Globus pallidus (tissue), 1 donor: ENCODE measurements at regions not wholly inside any gene's neighbourhood (a gene's known extent, or its start where the extent isn't known, plus 50 kb on each side); places are given as distances from the start of the nearest gene placed in this dataset.

Experiments used
- DNase-seq: peaks from one replicate; pipeline ENCODE4 v3.0.0-alpha.2; 2015; ENCODE audit warnings: low spot score

GRCh38 chr7:17130281-17131059 lies 168.0 kb upstream of the AHR start:
- DNase-seq = no peak

GRCh38 chr7:17131060-17131345 lies 167.4 kb upstream of the AHR start:
- no peak for DNase-seq

- no peak for DNase-seq
Observed at GRCh38 chr7:17131983-17132655, 166.3 kb upstream of the AHR start.

- no peak for DNase-seq
Observed at GRCh38 chr7:17132726-17133125, 165.7 kb upstream of the AHR start.

GRCh38 chr7:17133977-17134376 lies 164.5 kb upstream of the AHR start:
- DNase-seq = no peak

GRCh38 chr7:17134786-17135185 lies 163.7 kb upstream of the AHR start:
- DNase-seq = no peak

- DNase-seq = no peak
Observed at GRCh38 chr7:17136126-17136525, 162.3 kb upstream of the AHR start.

GRCh38 chr7:17139081-17139480 lies 159.4 kb upstream of the AHR start:
- no peak for DNase-seq

- DNase-seq = no peak
Observed at GRCh38 chr7:17140406-17140805, 158.0 kb upstream of the AHR start.

- no peak for DNase-seq
Observed at GRCh38 chr7:17142831-17143541, 155.5 kb upstream of the AHR start.

GRCh38 chr7:17144322-17144721 lies 154.1 kb upstream of the AHR start:
- no peak for DNase-seq

- DNase-seq = no peak
Observed at GRCh38 chr7:17146621-17147020, 151.8 kb upstream of the AHR start.

GRCh38 chr7:17147409-17147808 lies 151.0 kb upstream of the AHR start:
- DNase-seq = no peak

GRCh38 chr7:17150018-17150417 lies 148.4 kb upstream of the AHR start:
- DNase-seq = no peak

- DNase-seq = no peak
Observed at GRCh38 chr7:17152721-17153120, 145.7 kb upstream of the AHR start.

- no peak for DNase-seq
Observed at GRCh38 chr7:17153536-17153935, 144.9 kb upstream of the AHR start.

- DNase-seq = no peak
Observed at GRCh38 chr7:17155529-17155928, 142.9 kb upstream of the AHR start.

GRCh38 chr7:17158261-17158660 lies 140.2 kb upstream of the AHR start:
- no peak for DNase-seq

GRCh38 chr7:17159500-17160037 lies 138.9 kb upstream of the AHR start:
- no peak for DNase-seq

- DNase-seq = no peak
Observed at GRCh38 chr7:17166824-17167379, 131.6 kb upstream of the AHR start.

GRCh38 chr7:17168416-17168815 lies 130.0 kb upstream of the AHR start:
- DNase-seq = no peak

GRCh38 chr7:17171427-17171826 lies 127.0 kb upstream of the AHR start:
- DNase-seq = no peak
